Cardiac muscle cell (in vitro differentiated cells and primary cell): ENCODE measurements at regions not wholly inside any gene's neighbourhood (a gene's known extent, or its start where the extent isn't known, plus 50 kb on each side); places are given as distances from the start of the nearest gene placed in this dataset.

Experiments used
- DNase-seq, 2 donors: peaks; one replicate each; pipeline versions ENCODE4 v3.0.0 to v3.0.0-alpha.2; 2010 to 2017; ENCODE audit warnings: low read depth in 1 of 2, low spot score in 1 of 2
- H3K27ac ChIP-seq: fragments of 200-600 bp; sonication (generic); 2 replicates; pipeline ENCODE4 v1.5.1; 2016
- H3K27me3 ChIP-seq: fragments of 200-600 bp; sonication (generic); 2 replicates; pipeline ENCODE4 v1.6.0; 2016; ENCODE audit warnings: control low read depth
- H3K36me3 ChIP-seq: fragments of 200-600 bp; sonication (generic); 2 replicates; pipeline ENCODE4 v1.5.1; 2016; ENCODE audit warnings: control low read depth
- H3K4me1 ChIP-seq: fragments of 200-600 bp; sonication (generic); 2 replicates; pipeline ENCODE4 v1.8.1; 2017; ENCODE audit warnings: low read depth, mild to moderate bottlenecking, mixed run types
- H3K4me3 ChIP-seq: fragments of 200-600 bp; sonication (generic); 2 replicates; pipeline ENCODE4 v1.5.1; 2016; ENCODE audit warnings: mild to moderate bottlenecking
- H3K9me3 ChIP-seq: fragments of 200-600 bp; sonication (generic); 2 replicates; pipeline ENCODE4 v1.5.1; 2017; ENCODE audit warnings: low read depth, mild to moderate bottlenecking, control low read depth
- CTCF ChIP-seq: IDR thresholded peaks from 2 replicates; pipeline ENCODE4 v1.5.1; 2012; ENCODE audit warnings: low read depth, mild to moderate bottlenecking, low read length

GRCh38 chr1:195236991-195237889 lies 1371.0 kb downstream of the KCNT2 start:
- Histone ChIP-seq H3K4me3 (no peak overlapping the region), H3K9me3 (no peaks in the 10 kb centered on the region), H3K4me1 (no peaks in the 10 kb centered on the region), H3K27ac (no peak overlapping the region), H3K36me3 (no peaks in the 10 kb centered on the region), H3K27me3 (no peaks in the 10 kb centered on the region)
- no peak for TF ChIP-seq CTCF
- DNase-seq, result peak in 1 of 2 donors; percentile 41

- no peaks in the 10 kb centered on the region for H3K9me3 ChIP-seq
- H3K27ac ChIP-seq, result no peak overlapping the region
- DNase-seq, result no peak
- H3K27me3 ChIP-seq, result no peaks in the 10 kb centered on the region
- H3K4me1 ChIP-seq, result no peaks in the 10 kb centered on the region
- no peak for TF ChIP-seq CTCF
- no peaks in the 10 kb centered on the region for H3K36me3 ChIP-seq
- no peak overlapping the region for H3K4me3 ChIP-seq
Observed at GRCh38 chr1:195218428-195219212, 1389.6 kb downstream of the KCNT2 start.

DNA sequence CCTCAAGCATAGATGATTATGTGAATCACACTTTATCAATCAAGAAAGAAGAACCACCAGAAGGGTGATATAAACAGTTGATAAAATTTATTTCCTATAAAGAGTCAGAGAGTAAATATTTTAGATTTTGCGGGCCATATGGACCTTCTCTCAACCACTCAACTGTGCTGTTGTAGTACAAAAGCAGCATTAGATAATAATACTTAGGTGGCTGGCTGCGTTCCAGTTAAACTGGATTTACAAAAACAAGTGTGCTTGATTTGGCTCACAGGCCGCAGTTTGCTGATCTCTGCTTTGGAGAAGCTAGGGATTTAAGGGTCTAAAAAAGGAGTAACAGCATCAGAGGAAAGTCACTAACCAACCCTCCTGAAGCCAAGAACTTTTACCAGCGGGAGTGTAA lies 1406.0 kb downstream of the KCNT2 start:
- no peaks in the 10 kb centered on the region for H3K4me1 ChIP-seq
- peak overlapping the region; percentile 27 for H3K27ac ChIP-seq
- DNase-seq, result peak in 1 of 2 donors; percentile 53
- H3K4me3 ChIP-seq, result no peak overlapping the region
- H3K27me3 ChIP-seq, result no peaks in the 10 kb centered on the region
- no peaks in the 10 kb centered on the region for H3K9me3 ChIP-seq
- no peaks in the 10 kb centered on the region for H3K36me3 ChIP-seq
- no peak for TF ChIP-seq CTCF

- no peaks in the 10 kb centered on the region for H3K4me1 ChIP-seq
- DNase-seq, result no peak
- no peak overlapping the region for H3K27ac ChIP-seq
- no peaks in the 10 kb centered on the region for H3K27me3 ChIP-seq
- no peaks in the 10 kb centered on the region for H3K36me3 ChIP-seq
- no peak overlapping the region for H3K4me3 ChIP-seq
- TF ChIP-seq CTCF, result no peak
- H3K9me3 ChIP-seq, result no peaks in the 10 kb centered on the region
Observed at GRCh38 chr1:195200772-195201171, 1407.5 kb downstream of the KCNT2 start.

DNA sequence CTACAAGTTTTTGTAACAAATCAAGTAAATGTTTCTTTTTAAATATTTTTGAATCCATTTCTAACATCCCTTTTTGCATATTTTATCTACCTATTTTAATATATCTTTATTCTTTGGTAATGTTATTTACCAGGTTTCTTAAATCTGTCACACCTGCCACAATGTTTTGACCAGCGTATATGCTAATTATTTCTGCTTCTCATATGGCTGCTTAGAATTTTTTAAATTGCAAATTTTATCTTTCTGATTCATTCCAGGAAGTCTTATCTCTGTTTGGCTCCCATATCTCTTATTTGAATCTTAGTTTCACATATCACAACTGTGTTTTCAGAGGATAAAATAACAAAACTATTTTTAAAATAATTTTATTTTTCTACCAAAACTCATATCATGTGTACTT lies 1411.1 kb downstream of the KCNT2 start:
- Histone ChIP-seq H3K27ac (no peak overlapping the region), H3K4me1 (no peaks in the 10 kb centered on the region), H3K27me3 (no peaks in the 10 kb centered on the region), H3K9me3 (no peaks in the 10 kb centered on the region), H3K4me3 (no peak overlapping the region), H3K36me3 (no peaks in the 10 kb centered on the region)
- DNase-seq, result no peak
- TF ChIP-seq CTCF, result no peak
